ENCODE measurements at regions not wholly inside any gene's neighbourhood (a gene's known extent, or its start where the extent isn't known, plus 50 kb on each side); places are given as distances from the start of the nearest gene placed in this dataset.

DNA sequence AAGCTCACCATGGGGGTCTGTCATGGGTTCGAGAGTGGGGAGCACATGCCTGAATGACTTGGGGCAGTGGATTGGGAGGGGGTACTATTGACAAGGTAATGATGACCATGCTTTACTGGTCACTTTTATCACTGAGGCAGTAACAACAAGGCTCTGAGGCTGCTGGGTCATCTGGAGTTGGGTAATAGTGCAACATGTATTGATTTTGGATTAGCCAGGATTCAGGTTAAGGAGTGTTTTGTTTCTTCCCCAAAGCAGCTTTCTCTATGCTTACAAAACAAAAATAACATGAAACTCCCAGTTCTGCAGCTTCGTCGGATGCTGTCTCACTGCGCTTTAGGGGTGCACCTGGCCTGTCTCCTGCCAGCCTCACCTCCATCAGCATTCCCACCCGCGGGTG lies 155.3 kb downstream of the GADD45G start:
- in situ Hi-C loops (cut with MboI; ENCODE audit: low pct_ligation_motif_present in 1 of 4, low pct_unique_long_range_greater_than_20kb in 1 of 4, low sequenced_read_pairs in 3 of 4) (no loop called here), intact Hi-C loops (cut with DNase I; ENCODE audit: low total_unique reads) (no loop called here)
- Histone ChIP-seq H3K36me3 (no peaks in the 10 kb centered on the region), H3K9me3 (no peaks in the 10 kb centered on the region), H3K27me3 (no peaks in the 10 kb centered on the region), H3K4me3 (no peak overlapping the region), H3K27ac (no peak overlapping the region), H3K4me1 (peaks cover 0 to 9% (median 0%) of the 10 kb centered on the region in 4 donors)
- 86 to 91% methylated on average over 1 to 6 of the region's 6 CpGs for WGBS, 2 donors (ENCODE audit: low coverage in 1 of 2)
- TF ChIP-seq, protein P1, sequence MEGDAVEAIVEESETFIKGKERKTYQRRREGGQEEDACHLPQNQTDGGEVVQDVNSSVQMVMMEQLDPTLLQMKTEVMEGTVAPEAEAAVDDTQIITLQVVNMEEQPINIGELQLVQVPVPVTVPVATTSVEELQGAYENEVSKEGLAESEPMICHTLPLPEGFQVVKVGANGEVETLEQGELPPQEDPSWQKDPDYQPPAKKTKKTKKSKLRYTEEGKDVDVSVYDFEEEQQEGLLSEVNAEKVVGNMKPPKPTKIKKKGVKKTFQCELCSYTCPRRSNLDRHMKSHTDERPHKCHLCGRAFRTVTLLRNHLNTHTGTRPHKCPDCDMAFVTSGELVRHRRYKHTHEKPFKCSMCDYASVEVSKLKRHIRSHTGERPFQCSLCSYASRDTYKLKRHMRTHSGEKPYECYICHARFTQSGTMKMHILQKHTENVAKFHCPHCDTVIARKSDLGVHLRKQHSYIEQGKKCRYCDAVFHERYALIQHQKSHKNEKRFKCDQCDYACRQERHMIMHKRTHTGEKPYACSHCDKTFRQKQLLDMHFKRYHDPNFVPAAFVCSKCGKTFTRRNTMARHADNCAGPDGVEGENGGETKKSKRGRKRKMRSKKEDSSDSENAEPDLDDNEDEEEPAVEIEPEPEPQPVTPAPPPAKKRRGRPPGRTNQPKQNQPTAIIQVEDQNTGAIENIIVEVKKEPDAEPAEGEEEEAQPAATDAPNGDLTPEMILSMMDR (IDR thresholded peaks at IDR 0.05) = no peak
- TF ChIP-seq EP300 (IDR thresholded peaks at IDR 0.05; ENCODE audit: low read depth) (no peak), POLR2A (IDR thresholded peaks at IDR 0.05) (no peak), POLR2AphosphoS5 (IDR thresholded peaks at IDR 0.05) (no peak)
- DNase-seq = no peak

DNA sequence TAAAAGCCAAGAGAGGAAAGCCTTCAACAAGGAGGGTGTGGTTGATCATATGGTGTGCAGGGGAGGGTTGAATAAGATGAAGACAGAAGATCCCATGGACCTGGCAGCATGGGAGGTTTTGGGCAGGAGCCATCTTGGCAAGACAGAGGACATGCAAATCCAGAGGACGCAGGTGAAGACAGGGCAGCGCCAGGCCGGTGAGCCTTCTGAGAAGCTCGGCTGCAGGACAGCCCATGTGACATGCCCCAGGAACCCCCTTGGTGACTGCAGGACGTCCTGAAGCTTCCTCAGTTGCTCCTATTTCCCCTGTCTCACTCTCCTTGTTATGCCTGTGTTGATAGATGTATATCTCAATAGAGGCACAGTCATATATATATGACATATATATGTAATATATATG lies 159.4 kb downstream of the GADD45G start:
- Histone ChIP-seq H3K4me1 (no peaks in the 10 kb centered on the region), H3K36me3 (no peaks in the 10 kb centered on the region), H3K4me3 (no peak overlapping the region), H3K9me3 (no peaks in the 10 kb centered on the region), H3K27me3 (no peaks in the 10 kb centered on the region), H3K27ac (no peak overlapping the region)
- 88 to 89% methylated on average over 5 of the region's 5 CpGs for WGBS, 2 donors (ENCODE audit: low coverage in 1 of 2)
- in situ Hi-C loops (cut with MboI; ENCODE audit: low pct_ligation_motif_present in 1 of 4, low pct_unique_long_range_greater_than_20kb in 1 of 4, low sequenced_read_pairs in 3 of 4) = no loop called here
- no peak for TF ChIP-seq EP300 (IDR thresholded peaks at IDR 0.05; ENCODE audit: low read depth)
- TF ChIP-seq, protein P1 (IDR thresholded peaks at IDR 0.05) = no peak
- no peak for TF ChIP-seq POLR2AphosphoS5 (IDR thresholded peaks at IDR 0.05)
- no peak for TF ChIP-seq POLR2A (IDR thresholded peaks at IDR 0.05)
- intact Hi-C loops (cut with DNase I; ENCODE audit: low total_unique reads) = no loop called here
- DNase-seq = no peak

DNA sequence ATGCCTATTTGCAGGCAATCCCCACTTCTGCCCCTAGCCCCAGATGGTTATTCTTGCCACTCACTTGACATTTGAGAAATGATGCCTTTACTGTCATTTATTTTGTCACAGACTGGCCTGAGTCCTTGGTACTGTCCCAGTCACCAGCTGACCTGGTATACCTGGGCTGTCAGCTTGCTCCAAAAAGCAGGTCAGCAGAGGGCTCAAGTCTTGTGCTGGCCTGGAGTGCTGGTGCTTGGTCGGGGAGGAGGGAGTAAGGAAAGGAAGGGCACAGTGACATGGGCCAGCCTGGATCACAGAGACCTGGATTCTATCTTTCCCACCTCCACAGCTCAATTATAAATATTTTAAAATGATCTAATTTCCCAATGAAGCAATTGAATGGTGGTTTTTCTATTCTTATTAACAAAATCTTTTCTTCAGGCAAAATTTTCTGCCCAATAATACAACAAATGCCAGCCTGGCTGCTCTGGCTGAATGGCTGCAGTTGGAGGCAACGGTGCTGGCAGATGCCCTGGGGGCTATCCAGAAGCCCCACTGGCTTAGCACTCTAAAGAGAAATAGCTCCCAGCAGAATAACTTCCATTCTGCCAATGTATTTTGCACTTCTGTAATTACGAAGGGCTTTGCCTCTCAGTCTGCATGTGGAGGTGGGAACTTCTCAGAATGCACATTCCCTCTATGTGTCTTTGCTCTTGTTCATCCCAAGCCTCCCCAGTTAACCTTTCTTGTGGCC lies 160.6 kb downstream of the GADD45G start:
- 65 to 80% methylated on average over 1 to 3 of the region's 3 CpGs for WGBS, 2 donors (ENCODE audit: low coverage in 1 of 2)
- no peaks in the 10 kb centered on the region for H3K36me3 ChIP-seq
- intact Hi-C loops (cut with DNase I; ENCODE audit: low total_unique reads) (no loop called here), in situ Hi-C loops (cut with MboI; ENCODE audit: low pct_ligation_motif_present in 1 of 4, low pct_unique_long_range_greater_than_20kb in 1 of 4, low sequenced_read_pairs in 3 of 4) (no loop called here)
- H3K27me3 ChIP-seq = no peaks in the 10 kb centered on the region
- TF ChIP-seq POLR2A (IDR thresholded peaks at IDR 0.05) (no peak), EP300 (IDR thresholded peaks at IDR 0.05; ENCODE audit: low read depth) (no peak), POLR2AphosphoS5 (IDR thresholded peaks at IDR 0.05) (no peak)
- TF ChIP-seq, protein P1 (IDR thresholded peaks at IDR 0.05) = no peak
- H3K9me3 ChIP-seq = no peaks in the 10 kb centered on the region
- H3K4me1 ChIP-seq = no peaks in the 10 kb centered on the region
- no peak overlapping the region for H3K4me3 ChIP-seq
- no peak for DNase-seq
- H3K27ac ChIP-seq = no peak overlapping the region

DNA sequence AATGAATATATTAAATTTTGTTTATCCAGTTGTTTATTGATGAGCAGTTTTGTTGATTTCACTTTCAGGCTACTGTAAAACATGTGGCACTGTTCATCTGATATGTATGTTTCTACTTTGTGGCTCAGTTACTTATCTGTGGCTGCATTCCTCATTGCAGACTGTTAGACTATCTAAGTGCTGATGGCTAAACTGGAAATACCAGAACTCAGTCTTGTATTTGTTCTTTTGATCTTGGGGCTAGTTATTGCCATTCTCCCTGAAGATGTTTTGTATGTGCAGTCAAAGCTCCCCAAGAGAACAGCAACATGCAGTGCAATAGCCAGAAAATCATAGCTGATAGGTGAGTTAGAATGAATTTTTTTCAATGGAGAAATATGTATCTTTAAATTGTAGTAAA lies 162.2 kb downstream of the GADD45G start:
- Histone ChIP-seq H3K36me3 (no peaks in the 10 kb centered on the region), H3K4me1 (no peaks in the 10 kb centered on the region), H3K27ac (no peak overlapping the region), H3K27me3 (no peaks in the 10 kb centered on the region), H3K9me3 (no peaks in the 10 kb centered on the region), H3K4me3 (no peak overlapping the region)
- TF ChIP-seq EP300 (IDR thresholded peaks at IDR 0.05; ENCODE audit: low read depth) (no peak), POLR2A (IDR thresholded peaks at IDR 0.05) (no peak), POLR2AphosphoS5 (IDR thresholded peaks at IDR 0.05) (no peak)
- TF ChIP-seq, protein P1 (IDR thresholded peaks at IDR 0.05) = no peak
- in situ Hi-C loops (cut with MboI; ENCODE audit: low pct_ligation_motif_present in 1 of 4, low pct_unique_long_range_greater_than_20kb in 1 of 4, low sequenced_read_pairs in 3 of 4) = no loop called here
- intact Hi-C loops (cut with DNase I; ENCODE audit: low total_unique reads) = no loop called here
- no peak for DNase-seq
